Endothelial cell of umbilical vein (primary cell): ENCODE measurements at regions not wholly inside any gene's neighbourhood (a gene's known extent, or its start where the extent isn't known, plus 50 kb on each side); places are given as distances from the start of the nearest gene placed in this dataset.

Experiments
- BruUV-seq: library from RNA; stranded (reverse); fragments of 400-500 nt; replicated peaks from 2 replicates; lab custom pipeline; 2021; lab: Mats Ljungman, UMichigan
- CTCF ChIA-PET: fragments of 300-600, 350-600 bp; sonication (Branson Sonifier 250); formaldehyde crosslinking; loops from one replicate; lab custom pipeline; 2021; ENCODE audit warnings: antibody characterized with exemption, inconsistent platforms; lab: Charles Lee
- POLR2A ChIA-PET: fragments of 300-600, 350-600 bp; sonication (Branson Sonifier 250); formaldehyde crosslinking; loops from one replicate; lab custom pipeline; 2021; ENCODE audit warnings: antibody characterized with exemption, inconsistent platforms; lab: Charles Lee
- DNase-seq: peaks from one replicate; pipeline ENCODE4 v3.0.0-alpha.2; 2011; ENCODE audit warnings: low read depth, low spot score
- FAIRE-seq: peaks from 2 replicates; lab custom pipeline; 2011; peaks lifted over from hg19 to GRCh38; lab: Jason Lieb, UNC
- H2AFZ ChIP-seq: 2 replicates; pipeline ENCODE4 v1.6.0; 2012; ENCODE audit warnings: low read depth, low read length, control low read depth, inconsistent platforms
- H3K27ac ChIP-seq: 2 replicates; pipeline ENCODE4 v1.5.1; 2011; ENCODE audit warnings: low read depth, mild to moderate bottlenecking, control low read depth, low read length, moderate library complexity; ENCODE audit not compliant: insufficient read depth
- H3K27me3 ChIP-seq, 2 experiments: 2 replicates each; pipeline versions ENCODE4 v1.6.0 to v1.6.1; 2011; ENCODE audit warnings: low read length in 2 of 2, mixed read lengths in 1 of 2; ENCODE audit not compliant: control insufficient read depth in 2 of 2, insufficient read depth in 2 of 2
- H3K36me3 ChIP-seq, 2 experiments: 2 replicates in 1 of 2; 3 replicates in 1 of 2; pipeline ENCODE4 v1.5.1; 2011; ENCODE audit warnings: low read length in 2 of 2, mild to moderate bottlenecking in 1 of 2, moderate library complexity in 1 of 2; ENCODE audit not compliant: control insufficient read depth in 2 of 2, insufficient read depth in 2 of 2; ENCODE audit errors: extremely low read depth in 1 of 2
- H3K4me1 ChIP-seq: 3 replicates; pipeline ENCODE4 v1.5.1; 2011; ENCODE audit warnings: mild to moderate bottlenecking, low read length; ENCODE audit not compliant: control insufficient read depth, insufficient read depth; ENCODE audit errors: extremely low read depth
- H3K4me2 ChIP-seq: 2 replicates; pipeline ENCODE4 v1.6.1; 2011; ENCODE audit warnings: low read length, control low read depth, mixed read lengths; ENCODE audit not compliant: insufficient read depth
- H3K4me3 ChIP-seq, 3 experiments: fragments of 200-600 bp in 1 of 3; sonication (generic), shearing (Covaris generic) in 1 of 3; replicated peaks in 1 of 3; 2 replicates each; pipeline ENCODE4 v1.5.1; 2011 to 2016; ENCODE audit warnings: control low read depth in 3 of 3, low read length in 3 of 3, mild to moderate bottlenecking in 2 of 3, inconsistent platforms in 1 of 3, low read depth in 1 of 3, moderate library complexity in 1 of 3; ENCODE audit not compliant: insufficient read depth in 1 of 3
- H3K79me2 ChIP-seq: 2 replicates; pipeline ENCODE4 v1.6.0; 2012; ENCODE audit warnings: low read length, inconsistent platforms; ENCODE audit not compliant: control insufficient read depth, insufficient read depth
- H3K9ac ChIP-seq: replicated peaks from 2 replicates; pipeline ENCODE3; 2011; ENCODE audit warnings: low read length, control low read depth; ENCODE audit not compliant: insufficient read depth; ENCODE audit errors: extremely low read depth
- H3K9me1 ChIP-seq: replicated peaks from 3 replicates; pipeline ENCODE4 v1.6.0; 2011; ENCODE audit warnings: mild to moderate bottlenecking, low read length; ENCODE audit not compliant: control insufficient read depth, insufficient read depth; ENCODE audit errors: extremely low read depth
- H3K9me3 ChIP-seq: replicated peaks from 2 replicates; pipeline ENCODE4 v1.5.1; 2012; ENCODE audit warnings: low read length, inconsistent platforms; ENCODE audit not compliant: control insufficient read depth, insufficient read depth
- H4K20me1 ChIP-seq: replicated peaks from 2 replicates; pipeline ENCODE3; 2011; ENCODE audit warnings: mild to moderate bottlenecking, low read length; ENCODE audit not compliant: control insufficient read depth, insufficient read depth; ENCODE audit errors: extremely low read depth
- CTCF ChIP-seq, 2 donors: IDR thresholded peaks; 1 replicate in 1 of 2; 2 replicates in 1 of 2; pipeline ENCODE4 v1.5.1; 2011; ENCODE audit warnings: low read length in 2 of 2, mild to moderate bottlenecking in 2 of 2, moderate library complexity in 2 of 2, control low read depth in 1 of 2, inconsistent platforms in 1 of 2, low read depth in 1 of 2; ENCODE audit not compliant: insufficient read depth in 1 of 2; ENCODE audit errors: extremely low read depth in 1 of 2
- EZH2 ChIP-seq: IDR thresholded peaks from 2 replicates; pipeline ENCODE4 v1.6.1; 2012; ENCODE audit warnings: borderline replicate concordance, low read depth, mild to moderate bottlenecking, moderate library complexity, low read length, inconsistent platforms; ENCODE audit not compliant: severe bottlenecking
- FOS ChIP-seq: IDR thresholded peaks from 2 replicates; pipeline ENCODE4 v1.6.1; 2011; ENCODE audit warnings: mild to moderate bottlenecking, low read length, moderate library complexity, borderline replicate concordance; ENCODE audit not compliant: insufficient read depth
- GATA2 ChIP-seq: IDR thresholded peaks from 2 replicates; pipeline ENCODE4 v1.7.0; 2011; ENCODE audit warnings: low read depth, mild to moderate bottlenecking, moderate library complexity, mixed read lengths, low read length; ENCODE audit not compliant: insufficient read length, insufficient read depth
- JUN ChIP-seq: IDR thresholded peaks from 2 replicates; pipeline ENCODE4 v1.6.1; 2011; ENCODE audit warnings: borderline replicate concordance, low read depth; ENCODE audit not compliant: insufficient read length, insufficient read depth
- MAX ChIP-seq: IDR thresholded peaks from 2 replicates; pipeline ENCODE4 v1.6.1; 2011; ENCODE audit not compliant: insufficient read depth, insufficient read length
- MYC ChIP-seq: IDR thresholded peaks from one replicate; pipeline ENCODE4 v1.6.1; 2011; ENCODE audit warnings: mild to moderate bottlenecking, low read depth, low read length
- POLR2A ChIP-seq: IDR thresholded peaks from 2 replicates; pipeline ENCODE4 v1.6.1; 2012; ENCODE audit warnings: low read depth, mild to moderate bottlenecking, control low read depth, low read length
- POLR2AphosphoS5 ChIP-seq: IDR thresholded peaks from 2 replicates; pipeline ENCODE4 v1.6.1; 2012; ENCODE audit warnings: low read depth, mild to moderate bottlenecking, control low read depth, low read length, moderate library complexity; ENCODE audit not compliant: insufficient read depth
- dilution Hi-C: fragments of 300-500 bp; cut with MboI; formaldehyde crosslinking; loops from one replicate; pipeline ENCODE4 v1.15.0; 2019; ENCODE audit warnings: low sequenced_read_pairs; ENCODE audit not compliant: extremely low pct_ligation_motif_present
- intact Hi-C: fragments of 100-400 bp; cut with micrococcal nuclease; formaldehyde crosslinking; loops from one replicate; pipeline ENCODE4 v1.10.0; 2022

- intact Hi-C loops, result no loop called here
- Histone ChIP-seq H3K27ac (no peak overlapping the region), H3K9me1 (no peaks in the 10 kb centered on the region), H4K20me1 (no peaks in the 10 kb centered on the region), H3K9ac (no peak overlapping the region), H3K9me3 (no peaks in the 10 kb centered on the region), H2AFZ (no peak overlapping the region), H3K4me1 (peaks cover 8% of the 10 kb centered on the region), H3K27me3 (no peaks in the 10 kb centered on the region), H3K36me3 (no peaks in the 10 kb centered on the region), H3K4me3 (no peak overlapping the region), H3K79me2 (no peaks in the 10 kb centered on the region), H3K4me2 (no peak overlapping the region)
- no TSS peak for BruUV-seq
- DNase-seq (no peak), FAIRE-seq (no peak)
- CTCF ChIA-PET, result interaction anchor here (1.3 kb wide), 1 partner anchor 15 kb away, joined by 3 read pairs; no protein-coding TSS in a partner anchor
- POLR2A ChIA-PET, result no interaction called here
- TF ChIP-seq CTCF (IDR thresholded peaks at IDR 0.05; ENCODE audit: extremely low read depth in 1 of 2, insufficient read depth in 1 of 2, low read depth in 1 of 2, low read length in 2 of 2) (no peak), MYC (no peak), FOS (no peak), POLR2AphosphoS5 (no peak), JUN (no peak), GATA2 (no peak), POLR2A (no peak), MAX (no peak), EZH2 (no peak)
- dilution Hi-C loops, result no loop called here
Measured at GRCh38 chr9:89801341-89801740, 196.5 kb downstream of the GADD45G start.
